Right renal cortex interstitium (tissue), 3 donors: ENCODE measurements at regions not wholly inside any gene's neighbourhood (a gene's known extent, or its start where the extent isn't known, plus 50 kb on each side); places are given as distances from the start of the nearest gene placed in this dataset.
"Not testable (repeated sequence)": the region's sequence is repeated elsewhere in the genome, so short reads cannot be mapped to it uniquely, and the experiment has no call there.

Experiments used
- DNase-seq, 3 donors: peaks; one replicate each; pipeline ENCODE4 v3.0.0-alpha.2; 2013; ENCODE audit warnings: low read depth in 3 of 3, low spot score in 2 of 3

DNA sequence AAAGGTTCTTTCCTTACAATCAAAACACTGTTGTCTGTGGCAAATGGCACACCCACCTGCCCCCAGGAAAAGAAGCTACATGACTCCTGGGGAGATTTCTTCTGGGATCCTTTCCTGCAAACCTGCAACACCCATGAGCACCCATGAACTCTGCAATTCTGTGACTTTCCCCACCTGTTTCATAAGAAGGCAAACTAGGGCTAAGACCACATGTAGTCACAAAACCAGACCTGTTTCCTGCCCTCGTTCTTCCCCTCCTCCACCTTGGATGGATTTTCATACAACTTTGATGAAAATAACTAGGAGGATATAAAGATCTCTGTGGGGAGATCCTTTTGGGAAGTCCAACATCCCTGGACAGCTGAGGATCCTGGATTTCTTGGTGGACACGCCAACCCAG lies 1084.7 kb downstream of the BCL11B start:
- DNase-seq, result no peak

DNA sequence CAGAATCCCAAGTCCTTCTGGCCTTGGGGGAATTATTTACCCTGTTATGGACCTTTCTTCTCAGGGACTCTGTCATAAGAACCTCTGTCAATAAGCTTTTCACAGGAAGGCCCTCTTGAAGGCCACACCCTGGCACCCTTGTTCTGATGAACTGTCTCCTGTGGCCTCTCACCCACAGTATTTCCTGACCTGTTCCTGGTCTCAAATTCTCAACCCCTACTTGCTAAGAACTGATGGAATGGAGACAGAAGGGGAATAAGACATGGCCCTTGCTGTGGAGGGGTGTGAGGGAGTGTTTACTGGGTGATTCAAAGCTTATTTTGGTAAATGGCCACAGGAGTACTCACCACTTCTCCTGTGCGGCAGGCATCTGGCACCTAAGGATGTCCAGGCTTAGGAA lies 1082.9 kb downstream of the BCL11B start:
- no peak for DNase-seq

DNA sequence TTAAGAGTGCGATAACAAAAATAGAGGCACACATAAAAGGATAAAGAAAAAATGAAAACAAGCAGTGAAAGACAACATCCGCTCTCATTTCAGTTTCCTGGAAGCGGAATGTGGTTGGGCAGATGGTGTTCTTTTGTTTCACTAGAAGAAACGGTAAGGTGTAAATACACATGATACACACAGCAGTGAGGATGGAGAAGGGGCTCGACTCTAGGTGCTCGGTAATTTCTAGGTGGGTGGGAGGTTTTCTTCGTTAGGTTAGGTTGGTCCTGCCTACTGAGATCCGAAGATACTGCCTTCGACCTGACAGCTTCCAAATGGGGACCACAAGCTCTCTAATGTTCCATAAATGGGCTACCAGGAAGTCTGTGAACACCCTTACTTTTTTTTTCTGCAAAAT lies 1082.5 kb downstream of the BCL11B start:
- no peak for DNase-seq

- no peak for DNase-seq
These were observed 1082.1 kb downstream of the BCL11B start for GRCh38 chr14:98189944-98190343.

GRCh38 chr14:98192946-98193345 lies 1079.1 kb downstream of the BCL11B start:
- DNase-seq, result no peak

DNA sequence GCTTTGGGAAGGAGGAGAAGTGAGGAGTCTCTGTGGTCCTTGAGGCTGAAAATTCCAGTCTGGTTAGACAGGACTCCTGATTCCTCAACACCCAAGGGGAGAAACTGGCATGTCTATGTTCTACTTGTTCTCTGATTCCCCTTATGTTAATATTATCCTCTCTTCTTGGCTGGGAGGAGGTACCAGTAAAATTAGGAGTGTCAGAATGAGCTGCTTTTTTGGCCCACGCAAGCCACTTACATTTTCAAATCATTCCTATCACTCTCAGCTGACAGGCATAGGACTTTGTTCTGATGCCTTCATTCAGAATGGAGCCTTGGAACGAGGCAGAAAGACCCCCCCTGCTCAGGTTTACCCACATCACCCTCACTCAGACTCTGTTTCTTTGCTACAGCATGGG lies 1077.2 kb downstream of the BCL11B start:
- no peak for DNase-seq

DNA sequence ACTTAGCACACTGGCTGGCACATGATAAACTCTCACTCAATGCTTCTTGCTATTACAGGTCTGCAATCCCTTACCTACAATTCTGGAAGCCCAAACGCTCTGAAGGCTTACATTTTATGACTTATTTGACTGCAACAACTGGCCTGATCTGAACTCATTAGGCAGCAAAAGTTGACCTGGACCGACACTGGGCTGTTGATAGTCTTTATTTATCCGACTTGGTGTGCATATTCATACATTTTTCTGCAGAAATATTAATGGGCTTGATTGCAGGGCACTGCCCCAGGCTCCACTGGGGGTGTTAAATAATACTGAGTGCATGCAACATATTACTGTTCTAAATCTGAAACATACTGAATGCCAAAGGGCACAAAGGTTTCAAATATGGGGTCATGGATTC lies 1076.7 kb downstream of the BCL11B start:
- DNase-seq, result no peak

DNA sequence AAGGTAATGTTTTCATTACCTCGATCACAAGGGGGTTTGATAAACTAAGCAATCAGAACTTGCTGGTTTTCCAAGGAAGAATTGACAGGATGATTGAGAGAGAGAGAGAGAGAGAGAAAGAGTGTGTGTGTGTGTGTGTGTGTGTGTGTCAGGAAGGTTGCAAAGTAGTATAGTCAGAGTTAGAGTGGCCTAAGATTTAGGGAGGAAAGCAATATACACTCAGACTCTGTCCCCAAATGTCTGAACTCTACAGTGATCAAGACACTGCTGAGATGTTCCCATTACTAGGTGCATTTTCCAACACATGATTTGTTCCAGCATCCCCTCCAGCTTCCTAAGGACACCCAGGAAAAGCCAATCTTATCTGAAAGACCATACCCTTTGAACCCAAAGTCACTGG lies 1074.1 kb downstream of the BCL11B start:
- DNase-seq, result no peak

- DNase-seq, result no peak
These were observed 1073.6 kb downstream of the BCL11B start for GRCh38 chr14:98198385-98198784.

- DNase-seq, result peak; percentile 36 to 61 (median 42)
These were observed 1071.4 kb downstream of the BCL11B start for GRCh38 chr14:98200601-98201000.

DNA sequence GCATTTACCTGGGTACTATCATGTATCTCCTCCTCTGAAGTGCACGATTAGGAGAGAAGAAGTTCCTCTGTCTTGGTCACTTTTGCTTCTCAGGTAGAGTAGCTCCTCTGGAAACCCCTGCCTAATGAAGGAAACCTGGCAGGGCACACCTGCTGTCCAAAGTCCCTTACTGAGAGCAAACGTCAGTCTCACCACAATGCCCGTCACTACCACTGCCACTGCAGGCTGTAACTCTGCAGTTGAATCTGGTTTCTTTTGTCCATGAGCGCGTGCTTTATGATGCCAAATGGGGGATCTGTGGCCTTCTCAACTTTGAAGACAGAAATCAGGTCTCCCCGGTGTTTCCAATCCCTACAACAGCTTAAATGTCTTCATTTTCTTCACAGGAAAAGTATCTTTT lies 1068.6 kb downstream of the BCL11B start:
- no peak for DNase-seq

- no peak for DNase-seq
These were observed 1067.9 kb downstream of the BCL11B start for GRCh38 chr14:98204139-98204538.

GRCh38 chr14:98207415-98207814 lies 1064.6 kb downstream of the BCL11B start:
- no peak for DNase-seq

- DNase-seq, result no peak
These were observed 1063.8 kb downstream of the BCL11B start for GRCh38 chr14:98208211-98208611.

DNA sequence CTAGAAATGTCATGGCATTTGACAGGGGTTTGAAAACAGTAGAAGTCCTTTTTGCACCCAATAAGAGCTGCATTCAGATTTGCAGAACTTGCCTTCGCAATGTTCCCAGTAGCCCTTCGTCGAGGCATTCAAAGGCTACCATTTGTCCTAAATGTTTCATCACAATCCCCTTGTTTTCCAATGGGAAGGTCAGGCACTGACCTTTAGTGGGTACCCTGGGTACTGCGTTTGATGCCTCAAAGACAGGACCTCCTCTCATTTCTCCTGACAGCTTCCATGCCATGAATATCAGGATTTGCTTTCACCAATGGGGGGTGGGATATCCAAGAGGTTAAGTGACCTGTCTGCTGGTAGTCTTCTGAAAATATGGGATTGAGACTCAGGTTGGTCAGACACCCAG lies 1063.1 kb downstream of the BCL11B start:
- DNase-seq, result no peak

GRCh38 chr14:98210045-98210672 lies 1061.8 kb downstream of the BCL11B start:
- no peak for DNase-seq

GRCh38 chr14:98217530-98217929 lies 1054.5 kb downstream of the BCL11B start:
- no peak for DNase-seq

DNA sequence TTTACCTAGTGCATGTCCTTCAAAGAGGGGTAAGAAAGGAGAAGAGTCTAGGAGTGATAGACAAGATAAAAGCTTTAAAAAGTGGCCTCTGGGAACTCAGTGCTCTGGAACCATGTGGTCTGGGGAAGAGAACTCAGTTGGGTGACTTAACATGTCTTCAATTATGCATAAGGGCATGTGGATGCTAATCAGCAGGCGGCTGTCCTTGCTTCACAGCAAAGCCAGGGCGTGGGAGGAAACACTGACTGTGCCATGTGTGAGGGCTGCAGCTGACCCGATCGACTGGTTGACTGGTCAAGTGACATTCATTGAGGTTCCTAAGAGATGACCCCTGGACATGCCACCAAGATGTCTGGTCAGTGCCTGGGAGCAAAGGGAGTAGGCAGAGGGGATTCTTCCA lies 1053.8 kb downstream of the BCL11B start:
- no peak for DNase-seq

- no peak for DNase-seq
These were observed 1052.4 kb downstream of the BCL11B start for GRCh38 chr14:98219638-98220037.

GRCh38 chr14:98223106-98223505 lies 1048.9 kb downstream of the BCL11B start:
- DNase-seq, result no peak

- DNase-seq, result not testable (repeated sequence)
These were observed 1048.3 kb downstream of the BCL11B start for GRCh38 chr14:98223710-98224109.

DNA sequence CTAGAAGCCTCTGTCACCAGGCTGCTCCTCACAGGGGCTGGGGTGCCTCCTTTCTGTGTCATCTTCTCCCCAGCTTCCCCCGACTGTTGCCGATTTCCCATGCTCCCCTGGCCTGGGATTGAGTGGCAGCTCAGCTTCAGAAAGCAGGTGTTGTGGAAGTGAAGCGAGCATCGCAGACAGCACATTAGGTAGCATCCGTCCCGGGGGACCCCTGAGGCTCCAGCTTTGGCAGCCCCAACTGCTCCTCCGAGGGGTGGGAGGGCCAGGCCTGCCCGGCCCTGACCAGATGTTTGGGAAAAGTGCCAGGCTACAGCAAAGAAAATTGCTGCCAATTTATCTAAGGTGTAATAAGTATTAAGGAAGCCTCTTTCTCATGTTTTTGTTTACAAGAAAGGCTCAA lies 1045.6 kb downstream of the BCL11B start:
- no peak for DNase-seq

GRCh38 chr14:98227000-98227726 lies 1044.8 kb downstream of the BCL11B start:
- no peak for DNase-seq
